Omental fat pad (tissue), 3 donors: ENCODE measurements at regions not wholly inside any gene's neighbourhood (a gene's known extent, or its start where the extent isn't known, plus 50 kb on each side); places are given as distances from the start of the nearest gene placed in this dataset.

ENCODE experiments used
- ATAC-seq: fragments of 150-250 bp; one replicate; pipeline ENCODE4 v1.9.1; 2016; ENCODE audit warnings: mild to moderate bottlenecking, moderate library complexity; ENCODE audit not compliant: low FRiP score
- DNase-seq: peaks from one replicate; pipeline ENCODE4 v3.0.0-alpha.2; 2019; ENCODE audit warnings: low spot score
- CTCF ChIP-seq, 3 donors: fragments of 450-650 bp; IDR thresholded peaks; one replicate each; pipeline ENCODE4 v1.5.1; 2016 to 2017; ENCODE audit warnings: antibody characterized with exemption in 3 of 3, mild to moderate bottlenecking in 3 of 3, moderate library complexity in 2 of 3

GRCh38 chr5:63697811-63698210, 264.4 kb downstream of the HTR1A start:
- TF ChIP-seq CTCF (IDR thresholded peaks at IDR 0.05): no peak
- no peak for ATAC-seq

DNA sequence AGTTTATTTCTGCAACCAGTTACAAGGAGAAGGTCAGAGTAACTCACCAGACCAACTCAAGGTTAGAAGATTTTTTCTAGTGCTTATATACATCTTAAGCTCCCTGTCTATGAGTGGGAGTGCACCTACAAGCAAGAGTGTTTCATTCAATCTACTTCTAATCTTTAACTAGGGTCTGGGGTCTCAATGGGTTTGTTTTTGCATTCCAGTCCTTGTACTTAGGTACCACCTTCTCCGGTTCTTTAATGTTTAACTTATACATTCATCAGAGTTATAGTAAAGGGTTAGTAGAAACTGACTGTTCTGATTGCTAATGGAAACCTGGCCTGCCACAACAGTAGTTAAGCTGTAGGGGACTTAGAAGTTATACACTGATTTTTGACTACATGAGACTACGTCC, 271.7 kb downstream of the HTR1A start:
- TF ChIP-seq CTCF (IDR thresholded peaks at IDR 0.05): no peak
- ATAC-seq (no peak), DNase-seq (no peak)

More at GRCh38 chr5:63697811-63698210, 264.4 kb downstream of the HTR1A start:
- no peak for DNase-seq

- no peak for TF ChIP-seq CTCF (IDR thresholded peaks at IDR 0.05)
- DNase-seq (no peak), ATAC-seq (no peak)
These were observed 274.3 kb downstream of the HTR1A start for GRCh38 chr5:63687854-63688516.

DNA sequence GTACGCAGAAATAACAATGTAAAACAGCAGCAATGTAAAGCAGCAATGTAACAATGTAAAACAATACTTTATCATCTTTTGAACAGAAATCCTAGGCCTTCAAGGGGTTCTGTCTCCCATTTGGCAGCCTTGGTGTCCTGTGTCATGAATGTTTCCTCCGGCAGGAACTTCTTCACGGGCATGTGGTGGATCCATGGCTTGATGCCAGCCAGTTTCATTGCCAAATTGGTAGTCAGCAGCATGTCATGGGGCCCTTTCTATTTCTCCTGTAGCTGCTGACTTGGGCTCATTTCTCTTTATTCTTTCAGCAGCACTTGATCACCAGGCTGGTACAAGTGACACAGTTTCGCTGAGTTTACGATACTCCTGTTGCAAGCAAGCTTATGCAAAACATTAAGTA, 275.3 kb downstream of the HTR1A start:
- TF ChIP-seq CTCF (IDR thresholded peaks at IDR 0.05): no peak
- DNase-seq (no peak), ATAC-seq (no peak)

DNA sequence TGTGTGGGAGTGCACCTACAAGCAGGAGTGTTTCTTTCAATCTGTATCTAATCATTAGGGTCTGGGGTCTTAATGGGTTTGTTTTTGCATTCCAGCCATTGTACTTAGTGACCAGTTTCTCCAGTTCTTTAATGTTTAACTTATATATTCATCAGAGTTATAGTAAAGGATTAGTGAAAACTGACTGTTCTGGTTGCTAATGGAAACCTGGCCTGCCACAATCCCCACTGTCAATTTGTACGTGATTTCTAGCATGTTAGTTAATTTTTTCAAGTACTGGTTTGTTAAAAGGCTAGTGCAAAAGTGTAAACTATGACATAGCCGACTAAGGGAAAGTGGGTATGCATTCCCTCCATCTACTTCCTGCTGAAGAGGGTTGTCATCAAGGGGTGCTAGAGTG, 276.1 kb downstream of the HTR1A start:
- DNase-seq (no peak), ATAC-seq (no peak)
- TF ChIP-seq CTCF (IDR thresholded peaks at IDR 0.05): no peak

- DNase-seq: no peak
- no peak for TF ChIP-seq CTCF (IDR thresholded peaks at IDR 0.05)
- ATAC-seq: no peak
These were observed 276.8 kb downstream of the HTR1A start for GRCh38 chr5:63685454-63685853.

- TF ChIP-seq CTCF (IDR thresholded peaks at IDR 0.05): no peak
- ATAC-seq (no peak), DNase-seq (no peak)
These were observed 287.4 kb downstream of the HTR1A start for GRCh38 chr5:63674881-63675280.
